MM.1S (cell line): ENCODE measurements at regions not wholly inside any gene's neighbourhood (a gene's known extent, or its start where the extent isn't known, plus 50 kb on each side); places are given as distances from the start of the nearest gene placed in this dataset.

Source experiments
- DNase-seq: peaks from one replicate; pipeline ENCODE4 v3.0.0-alpha.2; 2015
- H2AFZ ChIP-seq: fragments of 300-600 bp; sonication (generic); 2 replicates; pipeline ENCODE4 v1.6.0; 2016; ENCODE audit warnings: antibody characterized with exemption, low read length
- H3F3A ChIP-seq: fragments of 300-600 bp; sonication (generic); 2 replicates; pipeline ENCODE4 v1.6.1; 2016; ENCODE audit warnings: mild to moderate bottlenecking, antibody characterized with exemption, low read length, moderate library complexity, mixed read lengths; ENCODE audit not compliant: insufficient read depth
- H3K27ac ChIP-seq: fragments of 300-600 bp; sonication (generic); 2 replicates; pipeline ENCODE4 v1.5.1; 2016; ENCODE audit warnings: mild to moderate bottlenecking, low read length
- H3K27me3 ChIP-seq: fragments of 300-600 bp; sonication (generic); replicated peaks from 2 replicates; pipeline ENCODE4 v1.6.0; 2016; ENCODE audit warnings: low read length; ENCODE audit not compliant: insufficient read depth
- H3K36me3 ChIP-seq: fragments of 300-600 bp; sonication (generic); replicated peaks from 2 replicates; pipeline ENCODE4 v1.6.1; 2016; ENCODE audit warnings: mild to moderate bottlenecking, low read length, mixed read lengths; ENCODE audit not compliant: insufficient read depth
- H3K4me1 ChIP-seq: fragments of 300-600 bp; sonication (generic); 2 replicates; pipeline ENCODE4 v1.6.1; 2016; ENCODE audit warnings: low read length, mixed read lengths
- H3K4me2 ChIP-seq: fragments of 300-600 bp; sonication (generic); 2 replicates; pipeline ENCODE4 v1.6.0; 2016; ENCODE audit warnings: low read depth, low read length
- H3K4me3 ChIP-seq: fragments of 300-600 bp; sonication (generic); 2 replicates; pipeline ENCODE4 v1.5.1; 2016; ENCODE audit warnings: low read length, mixed read lengths
- H3K79me2 ChIP-seq: fragments of 300-600 bp; sonication (generic); 2 replicates; pipeline ENCODE4 v1.6.1; 2016; ENCODE audit warnings: mixed run types, low read length, mixed read lengths
- H3K9ac ChIP-seq: fragments of 300-600 bp; sonication (generic); 2 replicates; pipeline ENCODE4 v1.6.1; 2016; ENCODE audit warnings: low read length, mixed read lengths
- H3K9me2 ChIP-seq: fragments of 300-600 bp; sonication (generic); replicated peaks from 2 replicates; pipeline ENCODE4 v1.6.1; 2016; ENCODE audit warnings: mild to moderate bottlenecking, low read length, mixed read lengths; ENCODE audit not compliant: insufficient read depth
- H3K9me3 ChIP-seq: fragments of 300-600 bp; sonication (generic); replicated peaks from 2 replicates; pipeline ENCODE4 v1.6.1; 2016; ENCODE audit warnings: mild to moderate bottlenecking, low read length, mixed read lengths; ENCODE audit not compliant: insufficient read depth
- H4K20me1 ChIP-seq: fragments of 300-600 bp; sonication (generic); 2 replicates; pipeline ENCODE4 v1.6.1; 2016; ENCODE audit warnings: mild to moderate bottlenecking, low read length, moderate library complexity, mixed read lengths; ENCODE audit not compliant: insufficient read depth
- CTCF ChIP-seq: fragments of 300-600 bp; sonication (generic); IDR thresholded peaks from 2 replicates; pipeline ENCODE4 v1.5.1; 2016; ENCODE audit warnings: antibody characterized with exemption, low read length, mixed read lengths
- EZH2 ChIP-seq: fragments of 300-600 bp; sonication (generic); optimal IDR thresholded peaks from 2 replicates; pipeline ENCODE3; 2017; ENCODE audit warnings: low read depth, mild to moderate bottlenecking, antibody characterized with exemption, low read length, mixed read lengths
- EZH2phosphoT487 ChIP-seq: fragments of 300-600 bp; sonication (generic); IDR thresholded peaks from 2 replicates; pipeline ENCODE4 v1.6.1; 2018; ENCODE audit warnings: antibody characterized with exemption, low read length

DNA sequence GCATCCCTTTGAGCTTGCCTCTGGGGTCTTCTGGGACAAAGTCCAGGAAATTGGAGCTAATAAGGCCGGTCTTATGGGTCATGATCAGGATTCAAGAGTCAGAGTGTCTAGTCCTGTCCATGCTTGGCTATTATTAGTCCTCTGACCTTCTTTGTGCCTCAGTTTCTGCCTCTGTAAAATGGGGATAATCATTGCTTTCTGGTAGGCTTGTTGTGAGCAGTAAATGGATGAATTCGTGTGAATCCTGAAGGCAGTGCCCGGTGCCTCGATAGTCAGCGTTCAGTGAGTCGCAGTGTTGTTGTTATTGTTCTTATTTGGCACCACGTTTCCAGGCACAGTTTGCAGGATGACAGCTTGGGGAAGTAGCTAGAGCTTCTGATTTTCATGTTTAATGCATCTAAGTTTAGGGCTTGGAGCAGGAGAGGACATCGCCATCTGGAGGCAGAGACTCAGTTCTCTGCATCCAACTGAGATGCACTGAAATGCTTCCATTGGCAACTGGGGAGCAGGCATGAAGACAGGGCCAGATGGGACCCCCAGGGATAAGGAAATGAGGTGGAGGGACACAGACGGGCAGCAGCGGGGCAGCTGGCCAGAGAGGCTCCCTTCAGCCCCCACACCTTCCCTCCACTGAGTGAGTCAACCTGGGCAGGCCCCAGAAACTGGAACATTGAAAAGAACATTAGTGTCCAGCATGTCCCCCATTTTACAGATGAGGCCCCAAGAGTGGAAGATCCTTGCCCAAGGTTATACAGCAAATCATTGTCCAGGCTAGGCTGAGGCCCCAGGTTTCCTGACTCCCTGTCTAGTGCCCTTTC lies 160.3 kb downstream of the PTPRU start:
- no peak overlapping the region for H3K27ac ChIP-seq
- no peak for DNase-seq
- H3K9me2 ChIP-seq, result no peaks in the 10 kb centered on the region
- no peak overlapping the region for H2AFZ ChIP-seq
- H3K36me3 ChIP-seq, result no peaks in the 10 kb centered on the region
- H3K4me2 ChIP-seq, result no peak overlapping the region
- no peaks in the 10 kb centered on the region for H3K9me3 ChIP-seq
- no peak overlapping the region for H3K4me3 ChIP-seq
- no peaks in the 10 kb centered on the region for H3F3A ChIP-seq
- no peaks in the 10 kb centered on the region for H3K4me1 ChIP-seq
- H3K9ac ChIP-seq, result no peak overlapping the region
- TF ChIP-seq CTCF (no peak), EZH2 (no peak), EZH2phosphoT487 (no peak)
- no peaks in the 10 kb centered on the region for H4K20me1 ChIP-seq
- peaks cover 70% of the 10 kb centered on the region for H3K27me3 ChIP-seq
- H3K79me2 ChIP-seq, result no peaks in the 10 kb centered on the region

DNA sequence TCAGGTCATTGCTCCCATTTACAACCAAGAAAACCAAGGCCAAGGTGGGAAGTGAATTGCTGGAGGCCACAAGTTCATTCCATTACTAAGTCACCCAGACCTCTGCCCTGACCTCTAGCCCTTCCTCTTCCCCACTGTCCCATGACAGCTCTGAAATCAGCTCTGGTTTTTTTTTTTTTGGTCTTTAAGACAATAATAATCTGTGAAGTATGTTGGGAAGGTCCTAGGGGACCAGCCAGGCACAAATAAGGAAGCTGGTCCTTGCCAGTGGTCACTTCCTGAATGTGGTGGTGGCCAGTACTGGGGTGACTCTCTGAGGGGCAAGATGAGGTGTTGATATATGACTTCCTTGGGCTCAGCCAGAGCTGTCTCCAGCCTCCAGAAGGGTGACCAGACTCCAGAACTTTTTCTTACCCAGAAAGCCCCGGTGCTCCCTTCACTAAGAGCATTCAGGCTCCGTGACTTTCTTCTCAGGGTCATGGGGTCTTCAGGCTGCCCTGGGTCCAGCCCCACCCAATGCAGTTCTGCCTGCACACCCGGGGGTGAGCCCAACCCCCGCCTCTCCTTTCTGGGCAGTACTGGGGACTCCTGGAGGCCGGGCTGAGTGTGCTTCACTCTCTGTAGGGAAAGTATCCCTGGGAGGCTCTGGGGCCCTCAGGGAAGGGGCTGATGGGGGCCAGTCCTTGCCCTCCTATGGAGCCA lies 159.6 kb downstream of the PTPRU start:
- no peak for DNase-seq
- Histone ChIP-seq H3K79me2 (no peaks in the 10 kb centered on the region), H3K27me3 (peaks cover 77% of the 10 kb centered on the region), H3K4me1 (no peaks in the 10 kb centered on the region), H3K36me3 (no peaks in the 10 kb centered on the region), H3K4me3 (no peak overlapping the region), H4K20me1 (no peaks in the 10 kb centered on the region), H3K27ac (no peak overlapping the region), H2AFZ (no peak overlapping the region), H3K4me2 (no peak overlapping the region), H3K9me2 (no peaks in the 10 kb centered on the region), H3F3A (no peaks in the 10 kb centered on the region), H3K9me3 (no peaks in the 10 kb centered on the region), H3K9ac (no peak overlapping the region)
- no peak for TF ChIP-seq EZH2phosphoT487
- TF ChIP-seq CTCF, result no peak
- no peak for TF ChIP-seq EZH2

DNA sequence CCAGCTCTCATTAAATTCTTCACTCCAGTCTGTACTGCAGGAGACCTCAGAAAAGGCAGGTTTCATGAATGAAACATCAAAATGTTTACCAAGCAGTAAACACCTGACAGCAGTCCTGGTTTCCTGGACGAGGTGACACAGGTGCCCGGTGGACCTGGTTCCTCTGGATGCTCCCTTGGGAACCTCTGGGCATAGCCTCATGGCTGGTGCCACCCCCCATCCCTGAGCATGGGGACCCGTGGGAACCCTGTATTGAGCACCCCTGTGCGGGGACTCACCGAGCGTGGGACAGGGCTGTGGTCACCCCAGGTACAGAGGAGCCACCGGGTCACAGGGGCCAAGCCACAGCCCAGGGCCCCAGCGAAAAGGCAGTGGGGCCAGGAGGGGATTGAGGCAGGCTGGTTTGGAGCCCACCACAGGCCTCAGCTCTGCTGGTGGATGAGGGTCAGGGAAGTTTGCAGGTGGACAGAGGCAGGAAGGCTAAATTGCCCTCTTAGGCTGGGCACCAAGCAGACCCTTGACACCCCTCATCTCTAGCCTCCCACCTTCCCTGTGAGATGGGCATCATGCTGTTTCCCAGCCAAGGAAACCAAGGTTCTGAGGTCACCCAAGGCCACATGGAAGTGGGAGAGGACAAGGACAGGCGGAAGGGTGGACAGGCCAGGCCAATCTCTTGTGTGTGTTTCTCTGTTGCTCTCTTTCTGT lies 158.4 kb downstream of the PTPRU start:
- Histone ChIP-seq H3K27ac (no peak overlapping the region), H3F3A (no peaks in the 10 kb centered on the region), H3K79me2 (no peaks in the 10 kb centered on the region), H3K36me3 (no peaks in the 10 kb centered on the region), H4K20me1 (no peaks in the 10 kb centered on the region), H3K9me2 (no peaks in the 10 kb centered on the region), H2AFZ (no peak overlapping the region), H3K4me1 (no peaks in the 10 kb centered on the region), H3K9ac (no peak overlapping the region), H3K4me3 (no peak overlapping the region), H3K9me3 (no peaks in the 10 kb centered on the region), H3K27me3 (peaks cover 84% of the 10 kb centered on the region), H3K4me2 (no peak overlapping the region)
- no peak for DNase-seq
- TF ChIP-seq EZH2phosphoT487 (no peak), CTCF (no peak), EZH2 (no peak)
